SK-N-DZ (cell line): ENCODE measurements at regions not wholly inside any gene's neighbourhood (a gene's known extent, or its start where the extent isn't known, plus 50 kb on each side); places are given as distances from the start of the nearest gene placed in this dataset.

Experiments
- DNase-seq: peaks from one replicate; pipeline ENCODE4 v3.0.0-alpha.2; 2015; ENCODE audit warnings: low spot score

DNA sequence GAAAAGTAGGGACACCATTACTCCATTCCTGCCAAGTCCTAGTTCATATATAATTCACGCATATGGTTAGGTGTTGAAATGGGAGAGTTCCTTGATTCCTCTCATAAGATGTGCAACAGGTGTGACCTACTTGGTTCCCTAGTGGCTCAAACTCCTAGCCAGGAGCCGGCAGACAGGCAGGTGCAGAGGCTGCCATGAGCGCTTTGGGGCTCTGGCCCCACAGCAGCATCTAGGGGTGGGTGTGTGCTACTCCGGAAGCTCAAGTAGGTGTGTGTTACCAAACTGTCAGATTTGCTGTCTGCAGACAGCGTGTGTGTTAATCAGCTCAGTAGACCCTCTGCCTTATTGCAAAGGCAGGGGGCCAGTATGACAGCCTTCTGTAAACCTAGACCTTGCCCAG, 1652.4 kb upstream of the ACO1 start:
- peak; percentile 12 for DNase-seq

GRCh38 chr9:30744871-30745270, 1639.6 kb upstream of the ACO1 start:
- no peak for DNase-seq

DNA sequence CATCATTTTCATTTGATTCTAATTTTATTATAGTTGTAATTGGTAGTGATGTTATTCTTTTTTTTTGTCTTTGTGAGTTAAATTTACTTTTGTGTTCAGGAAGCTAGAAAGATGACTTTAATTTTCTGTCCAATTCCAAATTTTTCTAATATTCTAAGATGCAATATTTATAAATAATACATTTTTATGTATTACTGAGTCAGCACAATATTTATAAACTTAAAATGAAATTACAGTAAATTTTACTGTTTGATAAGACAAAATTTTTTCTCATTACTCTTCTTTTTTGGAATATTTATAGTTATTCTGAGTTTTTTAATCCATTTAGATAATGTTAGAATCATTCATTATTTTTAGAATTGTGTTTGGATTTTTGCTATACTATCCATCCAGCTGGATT, 1637.9 kb upstream of the ACO1 start:
- DNase-seq: no peak

- DNase-seq: no peak
Observed at GRCh38 chr9:30757723-30758122, 1626.7 kb upstream of the ACO1 start.

DNA sequence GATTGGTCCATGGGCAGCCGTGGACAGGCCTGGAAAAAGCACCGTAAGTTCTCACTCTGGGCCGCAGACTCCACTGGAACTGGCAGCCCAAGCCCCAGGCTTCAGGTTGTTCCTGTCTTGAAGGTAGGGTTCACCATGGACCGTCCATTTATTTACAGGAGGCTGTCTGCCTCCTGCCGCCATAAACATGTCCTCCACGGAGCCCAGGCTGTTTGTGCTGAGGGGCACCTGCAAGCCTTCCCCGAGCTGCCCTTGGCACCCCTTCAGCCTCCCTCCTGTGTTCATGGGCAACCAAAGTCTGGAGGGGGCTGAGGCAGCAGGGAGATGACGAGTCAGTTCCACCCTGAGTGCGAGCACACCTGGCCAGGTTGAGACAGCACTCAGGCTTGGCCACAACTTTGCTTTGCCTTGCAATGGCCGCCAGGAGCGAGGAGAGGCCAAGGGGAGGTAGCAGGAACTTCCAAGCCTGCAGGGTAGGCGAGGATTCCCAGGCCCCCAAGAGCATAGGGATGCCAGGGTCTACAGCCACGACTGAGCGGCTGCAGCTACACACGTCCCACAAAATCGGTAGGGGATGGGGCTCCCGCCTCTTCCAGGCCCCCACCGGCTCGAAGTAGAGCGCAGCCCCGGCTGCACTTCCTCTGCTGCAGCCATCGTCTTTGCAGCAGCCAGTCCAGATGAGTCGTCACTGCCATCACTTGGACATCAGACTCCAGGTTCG, 1625.6 kb upstream of the ACO1 start:
- no peak for DNase-seq

GRCh38 chr9:30765318-30765717, 1619.1 kb upstream of the ACO1 start:
- no peak for DNase-seq

DNA sequence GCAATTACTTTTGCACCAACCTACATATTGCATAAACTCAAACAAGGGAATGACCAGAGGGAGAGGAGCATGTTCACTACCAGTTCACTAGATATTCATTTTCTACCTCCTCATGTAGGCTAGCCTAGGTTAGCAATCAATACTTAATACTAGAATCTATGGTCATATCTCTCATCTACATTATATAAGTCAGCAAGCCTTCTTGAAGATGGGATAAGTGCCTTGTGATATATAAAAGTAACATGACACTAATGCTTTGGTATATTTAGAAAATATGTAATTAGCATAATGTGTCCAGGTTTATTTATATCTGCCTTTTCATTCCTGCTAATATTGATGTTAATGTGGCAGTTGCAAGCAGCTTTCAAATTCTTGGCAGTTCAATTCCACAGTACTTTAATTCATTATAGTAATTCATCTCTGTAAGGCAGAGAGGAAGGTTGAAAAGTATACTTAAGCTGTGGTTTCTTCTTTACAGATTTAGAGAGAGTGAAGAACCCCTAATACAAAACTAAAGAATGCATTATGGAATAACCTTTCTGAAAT, 1613.2 kb upstream of the ACO1 start:
- no peak for DNase-seq

DNA sequence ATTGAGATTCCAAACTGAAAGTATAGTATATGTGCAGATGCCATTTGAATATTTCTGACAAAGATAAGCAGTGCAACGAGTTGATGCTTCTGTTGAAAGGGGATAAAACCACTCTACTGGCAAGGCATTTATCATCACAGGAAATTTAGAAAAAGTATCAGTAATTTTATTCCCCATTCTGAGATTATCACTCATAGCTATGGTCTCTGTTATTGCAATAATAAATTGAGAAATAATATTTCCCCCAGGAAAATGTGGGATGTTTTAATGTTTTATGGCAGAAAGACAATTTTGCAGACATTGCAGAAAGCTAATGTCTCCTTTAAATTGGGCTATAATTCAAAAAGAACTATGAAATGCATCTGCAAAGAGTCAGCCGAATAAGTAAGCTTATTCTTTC, 1612.7 kb upstream of the ACO1 start:
- no peak for DNase-seq

DNA sequence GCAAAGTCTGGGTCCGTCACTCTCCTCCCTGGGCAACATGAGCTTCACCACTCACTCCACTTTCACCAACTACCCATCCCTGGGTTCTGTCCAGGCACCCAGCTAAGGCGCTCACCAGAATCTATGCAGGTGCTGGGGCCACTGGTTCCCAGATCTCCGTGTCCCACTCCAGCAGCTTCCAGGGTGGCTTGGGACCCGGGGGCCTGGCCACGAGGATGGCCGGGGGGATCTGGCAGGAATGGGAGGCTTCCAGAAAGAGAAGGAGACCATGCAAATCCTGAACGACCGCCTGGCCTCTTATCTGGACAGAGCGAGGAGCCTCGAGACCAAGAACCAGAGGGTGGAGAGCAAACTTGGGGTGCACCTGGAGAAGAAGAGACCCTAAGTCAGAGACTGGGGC, 1611.0 kb upstream of the ACO1 start:
- DNase-seq: no peak

- DNase-seq: no peak
Observed at GRCh38 chr9:30774326-30774725, 1610.1 kb upstream of the ACO1 start.

- DNase-seq: no peak
Observed at GRCh38 chr9:30775236-30775635, 1609.2 kb upstream of the ACO1 start.

DNA sequence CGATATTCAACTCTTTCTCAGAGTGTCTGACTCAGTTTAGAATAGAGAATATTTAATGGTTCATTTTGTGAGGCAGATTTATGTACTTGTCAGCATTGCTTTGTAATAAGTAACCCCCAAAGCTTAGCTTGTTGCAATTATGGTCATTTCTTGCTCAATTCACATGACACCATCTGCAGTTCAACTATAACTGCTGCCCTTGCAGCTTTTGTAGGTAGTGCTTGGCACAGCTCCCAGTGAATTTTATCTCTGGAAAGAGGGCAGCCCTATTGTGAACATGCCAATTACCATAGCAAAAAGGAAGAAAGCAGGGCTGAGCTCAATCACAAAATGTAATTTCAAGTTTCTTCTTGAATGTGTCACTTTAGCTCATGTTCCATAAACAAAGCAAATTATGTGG, 1587.7 kb upstream of the ACO1 start:
- DNase-seq: no peak

- no peak for DNase-seq
Observed at GRCh38 chr9:30799527-30800101, 1584.8 kb upstream of the ACO1 start.

DNA sequence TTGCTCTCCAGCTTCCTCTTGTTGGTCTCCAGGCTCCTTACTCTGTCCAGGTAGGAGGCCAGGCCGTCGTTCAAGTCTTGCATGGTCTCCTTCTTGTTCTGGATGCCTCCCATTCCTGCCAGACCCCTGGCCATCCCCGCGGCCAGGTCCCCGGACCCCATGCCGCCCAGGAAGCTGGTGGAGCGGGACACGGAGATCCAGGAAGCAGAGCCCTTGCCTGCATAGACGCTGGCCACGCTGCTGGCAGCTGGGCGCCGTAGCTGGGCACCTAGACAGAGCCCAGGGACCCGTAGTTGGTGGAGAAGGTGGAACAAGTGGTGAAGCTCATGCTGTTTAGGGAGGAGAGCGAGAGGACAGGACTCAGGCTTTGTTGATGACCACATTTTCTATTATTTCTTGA, 1584.0 kb upstream of the ACO1 start:
- DNase-seq: no peak

- no peak for DNase-seq
Observed at GRCh38 chr9:30812821-30813220, 1571.6 kb upstream of the ACO1 start.

GRCh38 chr9:30815585-30815984, 1568.9 kb upstream of the ACO1 start:
- DNase-seq: no peak

DNA sequence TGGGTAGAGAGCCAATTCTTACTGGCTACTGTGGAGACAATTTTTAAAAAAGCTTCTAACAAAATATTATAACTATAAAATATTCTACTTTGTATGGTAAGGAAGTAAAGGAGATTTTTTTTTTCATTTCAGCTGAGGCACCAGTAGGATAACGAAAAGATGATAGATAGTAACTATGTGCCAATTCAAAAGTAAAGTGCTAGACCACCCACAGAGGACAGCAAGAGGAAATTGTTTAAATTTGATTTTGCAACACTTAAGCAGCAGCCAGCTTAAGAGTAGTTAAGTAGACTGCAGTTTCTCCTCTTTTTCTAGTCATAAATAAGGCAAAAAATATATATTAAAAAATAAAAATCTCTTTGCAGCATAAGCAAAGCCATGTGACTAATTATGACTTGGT, 1539.3 kb upstream of the ACO1 start:
- DNase-seq: no peak

GRCh38 chr9:30846651-30847050, 1537.8 kb upstream of the ACO1 start:
- DNase-seq: no peak

DNA sequence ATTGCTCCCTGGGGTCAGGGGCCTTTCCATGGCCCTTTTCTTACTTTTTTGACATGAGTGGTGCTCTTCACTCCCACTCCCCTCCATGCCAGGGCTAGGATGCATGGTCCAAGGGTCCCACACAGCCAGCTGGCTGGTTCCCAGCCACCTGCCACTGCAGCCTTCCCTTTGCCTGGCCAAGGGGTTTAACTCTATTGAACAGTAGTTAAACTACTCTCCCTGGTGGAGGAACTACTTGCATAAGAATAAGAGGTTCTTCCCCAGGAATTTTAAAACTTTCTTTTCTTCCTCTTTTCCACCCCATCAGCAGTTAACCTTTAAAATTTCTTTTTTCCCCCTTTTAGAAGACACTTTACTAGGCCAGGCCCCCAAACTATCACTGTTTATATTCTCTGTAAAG, 1532.8 kb upstream of the ACO1 start:
- DNase-seq: no peak

- DNase-seq: no peak
Observed at GRCh38 chr9:30900706-30901105, 1483.7 kb upstream of the ACO1 start.

DNA sequence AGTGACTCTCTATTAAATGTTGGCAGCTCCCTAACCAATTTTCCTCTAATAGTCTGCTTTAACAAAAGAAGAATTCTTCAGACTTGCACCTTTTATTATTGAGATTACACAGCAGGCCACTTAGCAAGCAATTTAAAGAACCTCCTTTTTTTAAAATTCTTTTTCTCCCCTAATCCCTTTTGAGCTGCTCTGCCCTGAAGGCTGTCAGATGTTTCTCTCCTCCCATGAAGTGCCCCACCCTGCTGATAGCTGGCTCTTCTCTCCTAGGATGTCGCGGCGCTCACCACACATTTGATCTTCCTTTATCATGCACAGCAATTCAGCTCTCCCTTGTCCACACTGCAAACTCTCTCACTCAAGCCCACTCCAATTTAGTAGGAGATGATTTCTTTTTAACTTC, 1471.1 kb upstream of the ACO1 start:
- no peak for DNase-seq

GRCh38 chr9:30915451-30915850, 1469.0 kb upstream of the ACO1 start:
- no peak for DNase-seq

DNA sequence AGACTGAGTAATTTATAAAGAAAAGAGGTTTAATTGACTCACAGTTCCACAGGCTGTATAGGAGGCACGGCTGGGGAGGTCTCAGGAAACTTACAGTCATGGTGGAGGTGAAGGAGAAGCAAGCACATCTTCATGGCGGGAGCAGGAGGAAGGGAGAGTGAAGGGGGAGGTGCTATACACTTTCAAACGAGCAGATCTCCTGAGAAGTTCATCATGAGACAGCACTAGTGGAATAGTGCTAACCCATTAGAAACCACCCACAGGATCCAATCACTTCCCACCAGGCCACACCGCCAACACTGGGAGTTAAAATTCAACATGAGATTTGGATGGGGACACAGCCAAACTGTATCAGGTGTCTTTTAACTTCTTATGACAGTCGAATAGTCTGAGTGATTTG, 1459.3 kb upstream of the ACO1 start:
- DNase-seq: no peak

DNA sequence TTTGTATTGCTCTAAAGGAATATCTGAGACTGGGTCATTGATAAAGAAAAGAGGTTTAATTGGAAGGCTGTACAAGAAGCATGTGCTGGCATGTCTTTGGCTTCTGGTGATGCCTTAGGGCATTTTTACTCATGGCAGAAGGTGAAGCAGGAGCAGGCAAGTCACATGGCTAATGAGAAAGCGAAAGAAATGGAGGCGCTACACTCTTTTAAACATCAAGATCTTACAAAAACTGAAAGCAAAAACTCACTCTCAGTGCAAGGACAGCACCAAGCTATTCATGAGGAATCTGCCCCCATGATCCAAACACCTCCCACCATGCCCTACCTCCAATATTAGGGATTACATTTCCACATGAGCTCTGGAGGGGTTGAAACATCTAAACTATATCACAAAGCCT, 1458.8 kb upstream of the ACO1 start:
- DNase-seq: no peak
